ENCODE measurements at regions not wholly inside any gene's neighbourhood (a gene's known extent, or its start where the extent isn't known, plus 50 kb on each side); places are given as distances from the start of the nearest gene placed in this dataset.

DNA sequence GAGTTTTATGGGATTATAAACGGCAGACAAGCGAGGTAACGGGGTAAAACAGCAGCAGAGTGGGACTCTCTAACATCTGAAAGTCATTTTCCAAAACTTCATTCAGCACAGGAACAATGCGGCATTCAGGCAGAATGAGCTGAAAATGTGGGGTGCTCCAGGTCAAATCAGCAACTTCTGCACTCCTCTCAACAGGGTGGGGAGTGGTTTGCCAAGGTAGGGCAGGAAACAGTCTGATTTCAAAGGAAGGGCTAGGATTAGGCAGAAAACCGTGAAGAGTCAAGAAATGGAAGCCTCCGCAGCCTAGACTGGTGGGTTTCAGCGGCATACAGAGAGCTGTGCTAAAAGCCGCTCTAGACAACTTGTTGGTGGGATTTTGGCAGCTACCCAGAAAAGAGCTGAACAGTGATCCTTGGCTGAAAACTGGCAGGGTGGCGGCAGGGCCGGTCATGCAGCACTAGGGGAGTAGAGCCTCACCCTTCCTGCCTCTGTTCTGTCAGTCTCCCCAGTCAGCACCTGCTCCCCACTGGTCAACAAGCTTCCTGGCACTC lies 154.2 kb upstream of the KLF12 start:
- H3K27me3 ChIP-seq (ENCODE audit: control insufficient read depth, insufficient read depth, low read length): no peaks in the 10 kb centered on the region
- TF ChIP-seq SIN3A (IDR thresholded peaks at IDR 0.05; ENCODE audit: borderline replicate concordance, insufficient read depth, low read depth, low read length): no peak
- no peak for TF ChIP-seq POLR2AphosphoS5 (IDR thresholded peaks at IDR 0.05; ENCODE audit: low read depth, low read length)
- TF ChIP-seq, protein P1, sequence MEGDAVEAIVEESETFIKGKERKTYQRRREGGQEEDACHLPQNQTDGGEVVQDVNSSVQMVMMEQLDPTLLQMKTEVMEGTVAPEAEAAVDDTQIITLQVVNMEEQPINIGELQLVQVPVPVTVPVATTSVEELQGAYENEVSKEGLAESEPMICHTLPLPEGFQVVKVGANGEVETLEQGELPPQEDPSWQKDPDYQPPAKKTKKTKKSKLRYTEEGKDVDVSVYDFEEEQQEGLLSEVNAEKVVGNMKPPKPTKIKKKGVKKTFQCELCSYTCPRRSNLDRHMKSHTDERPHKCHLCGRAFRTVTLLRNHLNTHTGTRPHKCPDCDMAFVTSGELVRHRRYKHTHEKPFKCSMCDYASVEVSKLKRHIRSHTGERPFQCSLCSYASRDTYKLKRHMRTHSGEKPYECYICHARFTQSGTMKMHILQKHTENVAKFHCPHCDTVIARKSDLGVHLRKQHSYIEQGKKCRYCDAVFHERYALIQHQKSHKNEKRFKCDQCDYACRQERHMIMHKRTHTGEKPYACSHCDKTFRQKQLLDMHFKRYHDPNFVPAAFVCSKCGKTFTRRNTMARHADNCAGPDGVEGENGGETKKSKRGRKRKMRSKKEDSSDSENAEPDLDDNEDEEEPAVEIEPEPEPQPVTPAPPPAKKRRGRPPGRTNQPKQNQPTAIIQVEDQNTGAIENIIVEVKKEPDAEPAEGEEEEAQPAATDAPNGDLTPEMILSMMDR (IDR thresholded peaks at IDR 0.05): no peak
- TF ChIP-seq, protein P2, sequence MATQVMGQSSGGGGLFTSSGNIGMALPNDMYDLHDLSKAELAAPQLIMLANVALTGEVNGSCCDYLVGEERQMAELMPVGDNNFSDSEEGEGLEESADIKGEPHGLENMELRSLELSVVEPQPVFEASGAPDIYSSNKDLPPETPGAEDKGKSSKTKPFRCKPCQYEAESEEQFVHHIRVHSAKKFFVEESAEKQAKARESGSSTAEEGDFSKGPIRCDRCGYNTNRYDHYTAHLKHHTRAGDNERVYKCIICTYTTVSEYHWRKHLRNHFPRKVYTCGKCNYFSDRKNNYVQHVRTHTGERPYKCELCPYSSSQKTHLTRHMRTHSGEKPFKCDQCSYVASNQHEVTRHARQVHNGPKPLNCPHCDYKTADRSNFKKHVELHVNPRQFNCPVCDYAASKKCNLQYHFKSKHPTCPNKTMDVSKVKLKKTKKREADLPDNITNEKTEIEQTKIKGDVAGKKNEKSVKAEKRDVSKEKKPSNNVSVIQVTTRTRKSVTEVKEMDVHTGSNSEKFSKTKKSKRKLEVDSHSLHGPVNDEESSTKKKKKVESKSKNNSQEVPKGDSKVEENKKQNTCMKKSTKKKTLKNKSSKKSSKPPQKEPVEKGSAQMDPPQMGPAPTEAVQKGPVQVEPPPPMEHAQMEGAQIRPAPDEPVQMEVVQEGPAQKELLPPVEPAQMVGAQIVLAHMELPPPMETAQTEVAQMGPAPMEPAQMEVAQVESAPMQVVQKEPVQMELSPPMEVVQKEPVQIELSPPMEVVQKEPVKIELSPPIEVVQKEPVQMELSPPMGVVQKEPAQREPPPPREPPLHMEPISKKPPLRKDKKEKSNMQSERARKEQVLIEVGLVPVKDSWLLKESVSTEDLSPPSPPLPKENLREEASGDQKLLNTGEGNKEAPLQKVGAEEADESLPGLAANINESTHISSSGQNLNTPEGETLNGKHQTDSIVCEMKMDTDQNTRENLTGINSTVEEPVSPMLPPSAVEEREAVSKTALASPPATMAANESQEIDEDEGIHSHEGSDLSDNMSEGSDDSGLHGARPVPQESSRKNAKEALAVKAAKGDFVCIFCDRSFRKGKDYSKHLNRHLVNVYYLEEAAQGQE (IDR thresholded peaks at IDR 0.05; ENCODE audit: insufficient read depth in 1 of 2, low read depth in 2 of 2, low read length in 1 of 2): no peak
- TF ChIP-seq TCF7L2 (IDR thresholded peaks at IDR 0.05; ENCODE audit: low read depth, low read length): no peak
- H3K9me3 ChIP-seq (ENCODE audit: control insufficient read depth, insufficient read depth, low read depth, low read length): no peaks in the 10 kb centered on the region
- H3K4me1 ChIP-seq (ENCODE audit: control insufficient read depth, insufficient read depth, low read length): no peaks in the 10 kb centered on the region
- in situ Hi-C loops (cut with HindIII; ENCODE audit: low pct_unique_long_range_greater_than_20kb, low sequenced_read_pairs) (no loop called here), intact Hi-C loops (cut with micrococcal nuclease; ENCODE audit: unreplicated experiment) (loop anchor here (5.0 to 10.0 kb wide), 2 partner anchors 454 to 536 kb away; no protein-coding TSS in a partner anchor)
- H3K36me3 ChIP-seq (ENCODE audit: control insufficient read depth, insufficient read depth, low read length): no peaks in the 10 kb centered on the region
- H3K4me3 ChIP-seq (ENCODE audit: low read depth in 2 of 2, low read length in 2 of 2): no peak overlapping the region; a peak in 1 of 4 replicates
- no TSS peak for BruUV-seq (replicated peaks)
- CTCF ChIA-PET: interaction anchor here (0.7 kb wide), 1 partner anchor 78 kb away, joined by 3 read pairs; no protein-coding TSS in a partner anchor
- no peak overlapping the region for H3K27ac ChIP-seq (ENCODE audit: low read length)
- no peak for DNase-seq (ENCODE audit: low read depth, low spot score)
- no peak for ATAC-seq
- POLR2A ChIA-PET: no interaction called here

DNA sequence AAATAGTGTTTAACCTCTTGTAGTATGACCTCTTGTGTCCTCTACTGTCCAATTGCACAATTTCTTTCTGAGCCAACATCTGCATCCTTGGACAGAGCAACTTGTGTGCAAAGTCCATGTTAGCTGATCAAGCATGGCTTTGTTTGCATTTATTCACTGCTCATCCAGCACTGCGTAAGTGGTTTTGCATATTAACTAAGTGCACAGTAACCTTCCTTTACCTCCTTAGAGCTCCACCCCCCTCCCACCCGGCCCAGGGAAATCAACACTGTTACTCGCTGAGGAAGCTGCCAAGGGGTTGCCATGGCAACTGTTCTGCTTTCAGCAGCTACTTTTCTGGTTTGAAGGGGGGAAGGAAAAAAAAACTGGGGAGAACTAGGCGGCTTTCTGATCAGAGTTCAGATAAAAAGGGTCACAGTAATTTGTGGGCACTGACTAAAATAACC lies 153.5 kb upstream of the KLF12 start:
- CTCF ChIA-PET: interaction anchor here (0.7 kb wide), 1 partner anchor 79 kb away, joined by 3 read pairs; no protein-coding TSS in a partner anchor
- TF ChIP-seq POLR2AphosphoS5 (IDR thresholded peaks at IDR 0.05; ENCODE audit: low read depth, low read length) (no peak), TCF7L2 (IDR thresholded peaks at IDR 0.05; ENCODE audit: low read depth, low read length) (no peak), SIN3A (IDR thresholded peaks at IDR 0.05; ENCODE audit: borderline replicate concordance, insufficient read depth, low read depth, low read length) (no peak)
- TF ChIP-seq, protein P2 (IDR thresholded peaks at IDR 0.05; ENCODE audit: insufficient read depth in 1 of 2, low read depth in 2 of 2, low read length in 1 of 2): no peak
- TF ChIP-seq, protein P1 (IDR thresholded peaks at IDR 0.05): no peak
- ATAC-seq (no peak), DNase-seq (ENCODE audit: low read depth, low spot score) (no peak)
- POLR2A ChIA-PET: no interaction called here
- BruUV-seq (replicated peaks): no TSS peak
- intact Hi-C loops (cut with micrococcal nuclease; ENCODE audit: unreplicated experiment): loop anchor here (5.0 to 10.0 kb wide), 2 partner anchors 453 to 535 kb away; no protein-coding TSS in a partner anchor
- no peaks in the 10 kb centered on the region for H3K4me1 ChIP-seq (ENCODE audit: control insufficient read depth, insufficient read depth, low read length)
- H3K36me3 ChIP-seq (ENCODE audit: control insufficient read depth, insufficient read depth, low read length): no peaks in the 10 kb centered on the region
- no peaks in the 10 kb centered on the region for H3K27me3 ChIP-seq (ENCODE audit: control insufficient read depth, insufficient read depth, low read length)
- in situ Hi-C loops (cut with HindIII; ENCODE audit: low pct_unique_long_range_greater_than_20kb, low sequenced_read_pairs): no loop called here
- no peak overlapping the region for H3K27ac ChIP-seq (ENCODE audit: low read length)
- no peak overlapping the region for H3K4me3 ChIP-seq (ENCODE audit: low read depth in 2 of 2, low read length in 2 of 2)
- no peaks in the 10 kb centered on the region for H3K9me3 ChIP-seq (ENCODE audit: control insufficient read depth, insufficient read depth, low read depth, low read length)

Data from Panc1 (cell line).